Ecto neural progenitor cell (in vitro differentiated cells): ENCODE measurements at regions not wholly inside any gene's neighbourhood (a gene's known extent, or its start where the extent isn't known, plus 50 kb on each side); places are given as distances from the start of the nearest gene placed in this dataset.
"Not testable (repeated sequence)": the region's sequence is repeated elsewhere in the genome, so short reads cannot be mapped to it uniquely, and the experiment has no call there.

ENCODE experiments used
- DNase-seq: peaks from one replicate; pipeline ENCODE4 v3.0.0-alpha.2; 2018; ENCODE audit warnings: low spot score

- DNase-seq = no peak
These were observed 962.3 kb upstream of the PRKX start for GRCh38 chrX:4675686-4676300.

GRCh38 chrX:4674028-4674782 is 960.8 kb upstream of the PRKX start:
- no peak for DNase-seq

GRCh38 chrX:4671344-4671743 is 957.9 kb upstream of the PRKX start:
- no peak for DNase-seq

- no peak for DNase-seq
These were observed 957.2 kb upstream of the PRKX start for GRCh38 chrX:4670606-4671005.

DNA sequence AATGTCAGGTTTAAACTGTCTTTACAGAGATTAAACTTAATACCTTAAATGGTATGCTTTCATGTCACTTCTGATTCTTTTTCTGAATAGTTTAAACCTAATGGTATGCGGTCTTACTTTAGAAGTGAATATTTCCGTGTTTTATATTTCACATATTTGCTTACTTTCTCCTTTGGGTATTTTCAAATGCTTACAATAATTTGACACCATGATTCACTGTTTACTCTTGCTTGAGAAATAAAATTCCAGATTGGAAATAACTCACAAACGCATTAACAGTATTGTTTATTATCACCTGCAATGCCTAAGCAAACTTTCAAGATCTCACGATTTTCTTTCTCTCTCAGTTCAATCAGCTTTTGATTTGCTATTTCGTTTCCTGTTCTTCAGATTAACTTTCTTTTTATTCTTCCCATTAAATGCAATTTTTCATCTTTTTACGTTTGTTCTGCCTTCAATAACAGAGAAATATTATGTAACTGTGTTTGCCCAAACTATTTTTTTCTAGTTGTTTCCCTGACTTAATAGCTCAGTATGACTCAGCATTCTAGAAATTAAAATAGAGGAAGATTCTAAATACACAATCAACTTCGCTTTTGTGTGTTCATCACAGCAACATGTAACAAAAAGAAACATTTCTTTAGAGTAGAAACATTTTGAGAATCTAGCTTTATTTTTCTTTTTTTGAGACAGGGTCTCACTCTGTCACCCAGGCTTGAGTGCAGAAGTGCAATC is 955.5 kb upstream of the PRKX start:
- no peak for DNase-seq

- DNase-seq = no peak
These were observed 949.6 kb upstream of the PRKX start for GRCh38 chrX:4663085-4663484.

- no peak for DNase-seq
These were observed 948.3 kb upstream of the PRKX start for GRCh38 chrX:4661771-4662170.

GRCh38 chrX:4656419-4656818 is 943.0 kb upstream of the PRKX start:
- DNase-seq = no peak

DNA sequence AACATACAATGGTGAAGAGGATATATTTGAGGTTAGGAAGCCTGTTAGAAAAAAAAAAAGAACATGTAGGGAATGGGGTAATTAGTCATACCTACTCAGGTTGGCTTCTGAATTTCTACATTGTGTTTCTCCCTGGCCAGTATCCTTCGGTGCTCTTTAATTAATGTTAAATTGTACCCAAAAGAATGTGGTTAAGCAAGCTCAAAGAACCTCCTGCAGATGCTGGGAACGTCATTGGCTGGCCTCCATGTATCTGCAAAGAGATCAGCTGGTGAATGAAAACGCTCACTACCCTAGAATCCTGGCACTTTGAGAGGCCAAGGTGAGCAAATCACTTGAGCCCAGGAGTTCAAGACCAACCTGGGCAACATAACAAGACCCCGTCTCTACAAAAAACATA is 942.3 kb upstream of the PRKX start:
- DNase-seq = no peak

GRCh38 chrX:4642114-4642513 is 928.7 kb upstream of the PRKX start:
- DNase-seq = no peak

DNA sequence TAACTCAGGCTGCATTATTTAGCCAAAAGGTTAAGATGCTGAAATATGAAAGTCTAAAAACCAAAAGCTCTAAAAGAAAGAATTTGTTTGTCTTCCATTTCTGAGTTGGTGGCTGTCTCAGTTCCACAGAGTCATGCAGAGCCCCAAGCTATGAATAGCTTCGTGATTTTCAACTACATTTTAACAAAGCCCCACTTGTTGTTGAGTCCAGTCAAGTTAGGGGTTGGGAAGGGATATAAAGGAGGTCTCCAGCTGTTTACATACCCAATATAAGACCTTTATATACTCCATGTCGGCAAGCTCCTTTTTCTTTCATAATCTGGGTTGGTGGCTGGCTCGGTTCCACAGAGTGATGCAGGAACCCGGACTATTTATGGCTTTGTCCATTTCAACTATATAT is 924.6 kb upstream of the PRKX start:
- DNase-seq = no peak

- no peak for DNase-seq
These were observed 914.0 kb upstream of the PRKX start for GRCh38 chrX:4627414-4627813.

GRCh38 chrX:4622486-4623167 is 909.2 kb upstream of the PRKX start:
- DNase-seq = no peak

DNA sequence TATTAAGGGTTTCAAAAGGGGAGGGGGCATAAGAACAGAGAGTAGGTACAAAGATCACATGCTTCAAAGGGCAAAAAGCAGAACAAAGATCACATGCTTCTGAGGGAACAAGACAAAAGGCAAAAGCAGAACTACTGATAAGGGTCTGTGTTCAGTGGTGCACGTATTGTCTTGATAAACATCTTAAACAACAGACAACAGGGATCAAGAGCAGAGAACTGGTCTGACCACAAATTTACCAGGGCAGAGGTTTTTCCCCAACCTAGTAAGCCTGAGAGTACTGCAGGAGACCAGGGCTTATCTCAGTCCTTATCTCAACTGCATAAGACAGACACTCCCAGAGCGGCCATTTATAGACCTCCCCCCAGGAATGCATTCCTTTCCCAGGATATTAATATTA is 900.2 kb upstream of the PRKX start:
- DNase-seq = not testable (repeated sequence)

- no peak for DNase-seq
These were observed 875.4 kb upstream of the PRKX start for GRCh38 chrX:4588893-4589292.

DNA sequence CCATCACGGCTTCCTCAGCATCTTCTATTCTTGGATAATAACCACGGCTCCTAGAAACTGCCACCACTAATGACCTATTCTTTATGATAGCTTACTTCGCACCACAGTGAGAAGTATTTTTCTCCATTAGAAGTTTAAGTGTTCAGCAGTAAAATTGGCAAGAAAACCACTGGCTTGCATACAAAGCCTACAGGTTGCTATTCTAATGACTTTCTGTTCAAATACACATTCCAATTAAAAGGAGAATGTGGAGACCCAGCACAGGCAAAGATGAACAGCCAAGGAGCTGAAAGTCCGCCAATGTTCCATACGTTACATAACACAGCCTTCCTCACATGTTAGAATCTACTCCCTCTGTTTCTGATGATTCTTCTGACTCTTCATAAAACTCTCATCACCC is 875.0 kb upstream of the PRKX start:
- DNase-seq = no peak

GRCh38 chrX:4588056-4588455 is 874.6 kb upstream of the PRKX start:
- no peak for DNase-seq

DNA sequence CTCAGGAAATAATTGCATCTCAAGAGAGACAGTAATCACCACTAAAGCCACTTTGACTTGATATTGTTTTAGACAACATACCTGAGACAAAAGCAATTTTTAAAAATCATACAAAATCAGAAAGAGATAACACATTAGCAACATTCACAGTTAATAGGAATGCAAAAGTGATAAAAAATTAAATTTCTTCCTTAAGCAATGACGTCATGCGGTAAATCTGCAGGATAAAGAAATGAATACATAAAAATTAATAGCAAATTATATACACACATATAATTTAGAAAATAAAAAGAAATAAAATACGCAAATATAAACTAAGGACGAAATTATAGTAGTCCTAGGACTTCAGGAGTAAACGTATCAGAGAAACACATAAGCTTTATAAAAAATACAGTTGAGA is 866.5 kb upstream of the PRKX start:
- no peak for DNase-seq

GRCh38 chrX:4579480-4579879 is 866.0 kb upstream of the PRKX start:
- DNase-seq = no peak

DNA sequence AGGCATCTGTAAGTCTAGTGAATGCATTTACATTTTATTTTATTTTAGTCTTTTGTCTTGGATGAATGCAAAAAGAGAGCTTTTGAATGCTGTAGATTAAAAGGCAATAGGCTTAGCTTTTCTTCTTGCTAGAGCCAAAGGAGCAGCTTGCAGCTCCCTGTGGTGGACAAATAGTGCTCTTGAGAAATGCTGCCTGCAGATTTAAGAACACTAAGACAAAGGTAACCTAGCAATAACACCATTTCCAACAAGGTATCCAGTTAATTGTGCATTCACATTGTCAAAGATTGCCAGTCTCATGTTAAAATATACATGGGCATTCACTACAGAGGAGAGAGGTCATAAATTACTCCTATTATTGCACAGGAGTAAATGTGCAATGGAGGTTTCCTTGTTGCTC is 859.2 kb upstream of the PRKX start:
- DNase-seq = no peak

GRCh38 chrX:4570151-4570550 is 856.7 kb upstream of the PRKX start:
- no peak for DNase-seq

DNA sequence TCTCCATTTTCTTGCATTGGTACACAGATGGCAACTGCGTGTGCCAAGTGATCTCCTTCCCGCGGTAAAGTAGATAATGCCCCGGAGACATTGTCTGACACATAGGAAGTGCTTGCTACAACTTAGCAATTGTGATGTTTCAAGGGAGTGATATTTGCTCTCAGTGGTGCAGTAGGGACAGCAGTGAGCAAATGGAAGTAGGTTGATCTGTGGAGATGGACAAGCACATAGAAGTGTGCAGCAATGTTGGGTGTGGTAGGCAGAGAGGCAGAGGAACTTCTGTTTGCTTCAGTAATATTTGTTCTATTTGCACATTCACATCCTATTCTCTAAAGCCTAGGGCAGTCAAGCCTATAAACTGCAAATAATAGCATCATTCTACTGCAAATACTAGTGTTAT is 846.7 kb upstream of the PRKX start:
- no peak for DNase-seq

DNA sequence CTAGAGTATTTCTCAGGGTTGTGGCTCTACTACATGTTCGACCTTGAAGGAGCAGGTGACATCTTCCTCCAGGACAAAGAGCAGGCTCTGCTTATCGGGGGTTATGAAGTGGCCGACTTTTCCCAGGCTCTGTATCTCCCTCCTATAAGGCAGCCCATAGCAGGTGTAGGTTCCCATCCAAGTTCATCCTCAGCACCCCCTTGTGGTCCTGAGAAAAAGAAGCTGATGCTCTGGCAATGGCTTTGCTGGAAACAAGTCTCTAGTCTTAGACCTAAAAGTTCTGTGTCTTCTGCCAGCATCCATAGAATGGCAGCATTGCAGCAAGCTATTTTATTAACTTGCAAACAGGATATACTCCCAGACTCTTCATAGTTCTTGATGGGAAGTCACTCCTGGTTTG is 836.6 kb upstream of the PRKX start:
- DNase-seq = no peak
